Esophagus muscularis mucosa (tissue), 3 donors: ENCODE measurements at regions not wholly inside any gene's neighbourhood (a gene's known extent, or its start where the extent isn't known, plus 50 kb on each side); places are given as distances from the start of the nearest gene placed in this dataset.

ENCODE experiments used
- CTCF ChIP-seq, 3 experiments: fragments of 200-600 bp in 2 of 3; fragments of 450-650 bp in 1 of 3; sonication (generic) in 2 of 3; IDR thresholded peaks; one replicate each; pipeline ENCODE4 v1.5.1; 2017 to 2019; ENCODE audit warnings: antibody characterized with exemption in 3 of 3, mild to moderate bottlenecking in 2 of 3, moderate library complexity in 1 of 3
- POLR2AphosphoS5 ChIP-seq, 2 donors: sonication (generic); formaldehyde crosslinking; IDR thresholded peaks; one replicate each; pipeline ENCODE4 v1.6.1; 2017; ENCODE audit warnings: antibody characterized with exemption in 2 of 2

DNA sequence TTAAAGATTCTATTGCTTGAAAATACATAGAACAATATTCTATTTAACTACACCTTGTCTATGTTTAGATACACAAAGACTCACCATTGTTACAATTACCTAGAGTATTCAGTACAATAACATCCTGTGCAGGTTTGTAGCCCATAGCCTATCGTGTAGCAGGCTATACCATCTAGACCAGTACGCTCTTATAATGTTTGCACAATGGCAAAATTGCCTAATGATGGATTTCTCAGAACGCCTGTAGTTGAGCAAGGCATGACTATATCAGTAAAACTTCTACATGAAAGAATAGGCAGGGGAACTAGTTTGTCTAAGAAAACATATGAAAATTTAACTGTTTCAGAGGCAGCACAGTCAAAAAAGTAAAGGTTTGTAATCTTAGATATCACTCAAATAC, 375.9 kb downstream of the DAD1 start:
- TF ChIP-seq CTCF (IDR thresholded peaks at IDR 0.05) (no peak), POLR2AphosphoS5 (IDR thresholded peaks at IDR 0.05) (no peak)
